COLO668 (cell line): ENCODE measurements at regions not wholly inside any gene's neighbourhood (a gene's known extent, or its start where the extent isn't known, plus 50 kb on each side); places are given as distances from the start of the nearest gene placed in this dataset.
A peak's percentile ranks its signal among the peaks of the same experiment; 100 is the strongest.
"Not testable (repeated sequence)": the region's sequence is repeated elsewhere in the genome, so short reads cannot be mapped to it uniquely, and the experiment has no call there.

ENCODE experiments used
- DNase-seq: peaks from one replicate; lab custom pipeline; 2025; ENCODE audit not compliant: unreplicated experiment; lab: John Stamatoyannopoulos, UW

GRCh38 chr9:29043072-29043471 is 1469.8 kb upstream of the C9orf72 start:
- no peak for DNase-seq

GRCh38 chr9:29044959-29045358 is 1471.7 kb upstream of the C9orf72 start:
- no peak for DNase-seq

GRCh38 chr9:29060041-29060440 is 1486.8 kb upstream of the C9orf72 start:
- DNase-seq: no peak

- DNase-seq: no peak
Measured at GRCh38 chr9:29062446-29062845, 1489.2 kb upstream of the C9orf72 start.

- no peak for DNase-seq
Measured at GRCh38 chr9:29063031-29063430, 1489.8 kb upstream of the C9orf72 start.

GRCh38 chr9:29066141-29066640 is 1492.9 kb upstream of the C9orf72 start:
- no peak for DNase-seq

GRCh38 chr9:29068461-29068860 is 1495.2 kb upstream of the C9orf72 start:
- DNase-seq: no peak

GRCh38 chr9:29069376-29069775 is 1496.1 kb upstream of the C9orf72 start:
- no peak for DNase-seq

- DNase-seq: no peak
Measured at GRCh38 chr9:29078063-29078666, 1504.9 kb upstream of the C9orf72 start.

GRCh38 chr9:29100762-29101161 is 1527.5 kb upstream of the C9orf72 start:
- DNase-seq: no peak

GRCh38 chr9:29104166-29104565 is 1530.9 kb upstream of the C9orf72 start:
- not testable (repeated sequence) for DNase-seq

GRCh38 chr9:29118555-29118954 is 1545.3 kb upstream of the C9orf72 start:
- DNase-seq: no peak

GRCh38 chr9:29126783-29127182 is 1553.5 kb upstream of the C9orf72 start:
- no peak for DNase-seq

GRCh38 chr9:29129763-29130162 is 1556.5 kb upstream of the C9orf72 start:
- no peak for DNase-seq

- peak; percentile 24 for DNase-seq
Measured at GRCh38 chr9:29144476-29144875, 1571.2 kb upstream of the C9orf72 start.

GRCh38 chr9:29150606-29151005 is 1577.3 kb upstream of the C9orf72 start:
- DNase-seq: no peak

GRCh38 chr9:29160763-29161353 is 1587.6 kb upstream of the C9orf72 start:
- peak; percentile 16 for DNase-seq

- no peak for DNase-seq
Measured at GRCh38 chr9:29174136-29174535, 1600.9 kb upstream of the C9orf72 start.

- DNase-seq: no peak
Measured at GRCh38 chr9:29176231-29176630, 1603.0 kb upstream of the C9orf72 start.

GRCh38 chr9:29176786-29177185 is 1603.5 kb upstream of the C9orf72 start:
- DNase-seq: no peak

- no peak for DNase-seq
Measured at GRCh38 chr9:29183971-29184370, 1610.7 kb upstream of the C9orf72 start.

GRCh38 chr9:29188771-29189170 is 1615.5 kb upstream of the C9orf72 start:
- DNase-seq: not testable (repeated sequence)

GRCh38 chr9:29189221-29189620 is 1615.9 kb upstream of the C9orf72 start:
- DNase-seq: not testable (repeated sequence)
